Type B pancreatic cell (in vitro differentiated cells): ENCODE measurements at regions not wholly inside any gene's neighbourhood (a gene's known extent, or its start where the extent isn't known, plus 50 kb on each side); places are given as distances from the start of the nearest gene placed in this dataset.

Experiments
- DNase-seq: peaks from one replicate; pipeline ENCODE4 v3.0.0; 2021; ENCODE audit warnings: mixed read lengths; ENCODE audit not compliant: unreplicated experiment; ENCODE audit errors: extremely low spot score
- H3K27ac Mint-ChIP-seq: 2 replicates; pipeline ENCODE4 v1.8.0; 2021; ENCODE audit warnings: mild to moderate bottlenecking, mixed read lengths
- H3K27me3 Mint-ChIP-seq: 2 replicates; pipeline ENCODE4 v1.8.0; 2021; ENCODE audit warnings: mixed read lengths
- H3K36me3 Mint-ChIP-seq: 2 replicates; pipeline ENCODE4 v1.8.0; 2021; ENCODE audit warnings: mixed read lengths
- H3K4me1 Mint-ChIP-seq: one replicate; pipeline ENCODE4 v1.8.0; 2021; ENCODE audit warnings: mixed read lengths; ENCODE audit not compliant: unreplicated experiment
- H3K4me3 Mint-ChIP-seq: 2 replicates; pipeline ENCODE4 v1.8.0; 2021; ENCODE audit warnings: mild to moderate bottlenecking, mixed read lengths
- H3K9me3 Mint-ChIP-seq: 2 replicates; pipeline ENCODE4 v1.8.0; 2021; ENCODE audit warnings: mixed read lengths
- TF ChIP-seq, protein P1 (sequence below): fragments of 200-600 bp; sonication (generic); conservative IDR thresholded peaks from 2 replicates; pipeline ENCODE4 v1.5.0; 2021; ENCODE audit warnings: antibody characterized with exemption, mild to moderate bottlenecking

DNA sequence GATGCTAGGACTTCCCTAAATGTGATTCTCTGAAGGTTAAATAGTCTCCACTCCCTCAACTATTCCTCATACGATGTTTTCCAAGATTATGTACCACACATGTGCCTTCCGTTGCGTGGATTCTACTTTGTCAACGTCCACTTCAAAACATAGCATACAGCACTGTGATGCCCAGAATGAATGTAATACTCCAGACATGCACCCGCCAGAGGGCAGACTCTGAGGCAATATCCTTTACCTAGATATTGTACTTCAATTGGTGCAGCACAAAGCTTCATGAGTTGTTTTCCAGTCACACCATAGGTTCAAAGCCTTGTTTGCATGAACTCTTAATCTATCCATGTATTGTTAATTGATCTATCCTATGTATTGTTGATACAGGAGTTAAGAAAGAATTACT is 201.0 kb upstream of the NABP1 start:
- H3K27me3 Mint-ChIP-seq: no peaks in the 10 kb centered on the region
- H3K36me3 Mint-ChIP-seq: no peaks in the 10 kb centered on the region
- DNase-seq: no peak
- H3K4me1 Mint-ChIP-seq: peaks cover 14% of the 10 kb centered on the region
- peaks cover 15% of the 10 kb centered on the region for H3K9me3 Mint-ChIP-seq
- TF ChIP-seq, protein P1, sequence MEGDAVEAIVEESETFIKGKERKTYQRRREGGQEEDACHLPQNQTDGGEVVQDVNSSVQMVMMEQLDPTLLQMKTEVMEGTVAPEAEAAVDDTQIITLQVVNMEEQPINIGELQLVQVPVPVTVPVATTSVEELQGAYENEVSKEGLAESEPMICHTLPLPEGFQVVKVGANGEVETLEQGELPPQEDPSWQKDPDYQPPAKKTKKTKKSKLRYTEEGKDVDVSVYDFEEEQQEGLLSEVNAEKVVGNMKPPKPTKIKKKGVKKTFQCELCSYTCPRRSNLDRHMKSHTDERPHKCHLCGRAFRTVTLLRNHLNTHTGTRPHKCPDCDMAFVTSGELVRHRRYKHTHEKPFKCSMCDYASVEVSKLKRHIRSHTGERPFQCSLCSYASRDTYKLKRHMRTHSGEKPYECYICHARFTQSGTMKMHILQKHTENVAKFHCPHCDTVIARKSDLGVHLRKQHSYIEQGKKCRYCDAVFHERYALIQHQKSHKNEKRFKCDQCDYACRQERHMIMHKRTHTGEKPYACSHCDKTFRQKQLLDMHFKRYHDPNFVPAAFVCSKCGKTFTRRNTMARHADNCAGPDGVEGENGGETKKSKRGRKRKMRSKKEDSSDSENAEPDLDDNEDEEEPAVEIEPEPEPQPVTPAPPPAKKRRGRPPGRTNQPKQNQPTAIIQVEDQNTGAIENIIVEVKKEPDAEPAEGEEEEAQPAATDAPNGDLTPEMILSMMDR: no peak
- no peak overlapping the region for H3K27ac Mint-ChIP-seq
- H3K4me3 Mint-ChIP-seq: no peak overlapping the region

- no peak overlapping the region for H3K27ac Mint-ChIP-seq
- H3K4me1 Mint-ChIP-seq: peaks cover 14% of the 10 kb centered on the region
- no peaks in the 10 kb centered on the region for H3K27me3 Mint-ChIP-seq
- no peak overlapping the region for H3K4me3 Mint-ChIP-seq
- H3K36me3 Mint-ChIP-seq: no peaks in the 10 kb centered on the region
- no peak for DNase-seq
- peaks cover 34% of the 10 kb centered on the region for H3K9me3 Mint-ChIP-seq
- TF ChIP-seq, protein P1: no peak
Measured at GRCh38 chr2:191478799-191479679, 198.9 kb upstream of the NABP1 start.

DNA sequence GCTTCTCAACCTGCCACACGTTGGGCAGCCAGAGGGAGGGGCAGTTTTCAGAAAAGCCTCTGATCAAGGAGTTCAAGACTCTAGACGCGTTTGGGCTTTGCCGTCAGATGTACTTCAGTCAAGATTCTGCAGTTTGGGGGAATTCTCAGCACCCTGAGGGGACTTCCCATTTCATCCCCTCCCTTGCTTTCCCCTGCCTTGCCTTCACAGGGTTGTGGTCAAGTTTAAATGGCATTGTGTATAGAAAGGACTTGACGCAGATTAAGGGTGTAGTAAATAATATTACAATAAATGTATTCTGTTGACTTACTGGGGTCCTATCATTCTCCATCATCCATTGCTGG is 198.3 kb upstream of the NABP1 start:
- no peak overlapping the region for H3K4me3 Mint-ChIP-seq
- no peaks in the 10 kb centered on the region for H3K36me3 Mint-ChIP-seq
- no peak overlapping the region for H3K27ac Mint-ChIP-seq
- no peaks in the 10 kb centered on the region for H3K27me3 Mint-ChIP-seq
- peaks cover 34% of the 10 kb centered on the region for H3K9me3 Mint-ChIP-seq
- TF ChIP-seq, protein P1: peak; percentile 36
- no peak for DNase-seq
- peaks cover 14% of the 10 kb centered on the region for H3K4me1 Mint-ChIP-seq

DNA sequence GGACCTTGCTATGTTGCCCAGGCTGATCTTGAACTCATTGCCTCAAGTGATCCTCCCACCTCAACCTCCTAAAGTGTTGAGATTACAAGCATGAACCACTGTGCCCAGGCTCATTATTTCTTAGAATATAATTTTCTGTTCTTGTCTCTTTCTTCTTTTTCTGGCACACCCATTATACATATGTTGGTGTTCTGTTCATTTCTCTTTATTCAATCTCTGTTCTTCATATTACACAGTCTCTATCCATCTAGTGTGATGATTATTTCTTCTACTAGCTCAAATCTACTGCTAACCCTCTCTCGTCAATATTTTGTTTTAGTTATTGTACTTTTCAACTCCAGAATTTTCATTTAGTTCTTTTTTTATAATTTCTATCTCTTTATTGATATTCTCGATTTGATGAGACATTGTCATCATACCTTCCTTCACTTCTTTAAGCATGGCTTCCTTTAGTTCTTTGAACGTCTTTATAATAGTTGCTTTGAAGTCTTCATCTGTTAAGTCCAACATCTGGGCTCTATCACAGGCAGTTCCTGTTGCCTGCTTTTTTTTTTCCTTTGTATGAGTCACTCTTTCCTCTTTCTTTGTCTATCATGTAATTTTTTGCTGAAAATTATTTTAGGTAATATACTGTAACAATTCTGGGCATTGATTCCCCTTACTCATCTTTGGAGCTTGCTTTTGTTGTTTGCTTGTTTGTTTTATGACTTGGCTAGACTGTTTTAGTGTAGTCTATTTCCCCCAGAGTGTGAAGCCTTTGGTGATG is 196.4 kb upstream of the NABP1 start:
- H3K27ac Mint-ChIP-seq: no peak overlapping the region

DNA sequence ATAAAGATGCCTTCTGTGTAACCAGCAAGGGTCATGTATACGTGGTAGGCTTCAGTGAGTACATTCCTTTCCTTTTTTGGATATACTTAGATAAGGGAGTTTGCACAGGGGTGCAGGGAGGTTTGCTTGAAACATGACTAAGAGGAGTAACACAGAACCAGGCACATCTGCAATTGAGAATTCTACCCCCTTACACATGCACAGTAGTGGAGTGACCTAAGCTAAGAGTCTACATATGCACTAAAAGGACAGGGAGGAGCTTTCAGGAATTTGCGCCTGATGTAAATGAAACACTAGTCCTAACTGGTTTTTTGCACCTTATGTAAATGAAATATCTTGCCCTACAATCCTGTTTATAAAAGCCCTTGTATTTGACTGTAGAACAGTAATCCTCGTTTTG is 194.8 kb upstream of the NABP1 start:
- Mint-ChIP-seq H3K27me3 (no peaks in the 10 kb centered on the region), H3K36me3 (no peaks in the 10 kb centered on the region), H3K4me3 (no peak overlapping the region), H3K4me1 (peaks cover 14% of the 10 kb centered on the region), H3K9me3 (peaks cover 34% of the 10 kb centered on the region), H3K27ac (no peak overlapping the region)
- DNase-seq: no peak
- TF ChIP-seq, protein P1: no peak

More for the DNA sequence above, 196.4 kb upstream of the NABP1 start:
- H3K9me3 Mint-ChIP-seq: peaks cover 34% of the 10 kb centered on the region
- H3K4me3 Mint-ChIP-seq: no peak overlapping the region
- TF ChIP-seq, protein P1: no peak
- peaks cover 14% of the 10 kb centered on the region for H3K4me1 Mint-ChIP-seq
- H3K27me3 Mint-ChIP-seq: no peaks in the 10 kb centered on the region
- H3K36me3 Mint-ChIP-seq: no peaks in the 10 kb centered on the region
- no peak for DNase-seq
